Right renal pelvis (tissue), 4 donors: ENCODE measurements at regions not wholly inside any gene's neighbourhood (a gene's known extent, or its start where the extent isn't known, plus 50 kb on each side); places are given as distances from the start of the nearest gene placed in this dataset.

ENCODE experiments used
- DNase-seq, 4 donors: peaks; one replicate each; pipeline ENCODE4 v3.0.0-alpha.2; 2013; ENCODE audit warnings: low read depth in 4 of 4, low spot score in 3 of 4, missing footprints in 1 of 4

- DNase-seq: no peak
Measured at GRCh38 chrX:106341823-106342222, 173.7 kb downstream of the PWWP3B start.

DNA sequence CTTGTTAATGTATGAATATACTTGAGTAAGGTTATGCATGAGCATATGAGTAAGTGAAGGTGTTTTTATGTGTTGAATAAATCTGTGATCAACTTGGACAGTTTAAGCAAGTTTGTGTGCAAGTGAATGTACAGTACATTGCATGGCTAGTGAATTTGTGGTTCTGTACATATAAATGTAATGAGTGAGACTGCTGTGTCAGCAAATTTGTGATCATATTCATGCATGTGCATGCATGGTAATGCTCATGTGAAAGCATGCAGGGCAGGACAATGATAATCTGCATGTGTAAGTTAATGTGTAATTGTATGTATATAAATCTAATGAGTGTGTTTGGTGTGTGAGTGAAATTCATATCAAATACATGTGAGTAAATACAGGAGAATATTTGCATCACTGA lies 188.5 kb downstream of the PWWP3B start:
- no peak for DNase-seq

- no peak for DNase-seq
Measured at GRCh38 chrX:106363214-106363613, 195.1 kb downstream of the PWWP3B start.

DNA sequence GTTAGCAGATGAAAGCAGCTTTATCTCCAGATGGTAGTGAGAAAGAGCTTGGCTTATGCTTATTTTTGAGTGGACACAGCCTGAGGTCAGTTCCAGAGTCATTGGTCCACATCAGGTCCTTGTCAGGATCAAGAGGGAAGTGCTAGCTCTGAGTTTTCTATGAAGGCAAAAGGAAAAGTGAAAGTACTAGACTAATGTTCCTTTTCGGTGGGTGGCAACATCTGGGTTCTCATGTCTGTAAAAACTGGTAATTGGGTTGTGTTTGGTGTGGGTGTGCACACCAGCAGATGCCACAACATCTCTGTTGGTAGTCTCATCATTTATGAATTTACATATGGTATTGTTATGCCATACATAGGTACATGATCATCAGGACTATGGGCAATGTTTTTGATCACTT lies 210.5 kb downstream of the PWWP3B start:
- DNase-seq: no peak

DNA sequence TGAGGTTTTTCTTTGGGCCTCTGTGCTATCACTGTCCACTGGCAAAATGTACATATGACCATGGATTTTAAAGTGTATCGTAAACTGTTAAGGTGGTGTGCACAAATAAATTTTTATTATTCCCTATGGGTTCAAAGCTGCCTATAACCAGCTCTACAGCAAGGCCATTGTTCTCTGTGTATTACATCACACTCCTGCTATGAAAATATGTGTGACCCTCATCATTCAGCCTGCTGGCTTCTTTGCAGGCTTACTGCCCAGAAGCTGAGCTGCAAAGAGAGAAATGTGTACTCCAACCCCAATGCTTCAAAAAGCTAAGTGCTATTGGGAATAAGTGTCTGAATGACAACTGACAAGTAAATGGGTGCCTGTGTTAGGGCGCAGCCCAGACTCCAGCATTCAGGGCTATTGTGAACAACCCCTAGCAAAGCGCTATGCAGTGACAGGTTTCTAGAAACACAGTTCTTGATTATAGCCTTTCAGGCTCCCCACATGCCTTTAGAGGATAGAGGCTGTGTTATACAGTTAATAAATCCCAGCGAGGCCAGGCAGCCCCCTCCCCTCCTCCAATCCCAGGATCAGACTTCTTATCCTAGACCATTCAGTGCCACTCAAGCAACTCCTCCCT lies 220.4 kb upstream of the RADX start:
- no peak for DNase-seq

- no peak for DNase-seq
Measured at GRCh38 chrX:106392346-106392745, 219.4 kb upstream of the RADX start.

- no peak for DNase-seq
Measured at GRCh38 chrX:106397788-106398538, 213.8 kb upstream of the RADX start.

DNA sequence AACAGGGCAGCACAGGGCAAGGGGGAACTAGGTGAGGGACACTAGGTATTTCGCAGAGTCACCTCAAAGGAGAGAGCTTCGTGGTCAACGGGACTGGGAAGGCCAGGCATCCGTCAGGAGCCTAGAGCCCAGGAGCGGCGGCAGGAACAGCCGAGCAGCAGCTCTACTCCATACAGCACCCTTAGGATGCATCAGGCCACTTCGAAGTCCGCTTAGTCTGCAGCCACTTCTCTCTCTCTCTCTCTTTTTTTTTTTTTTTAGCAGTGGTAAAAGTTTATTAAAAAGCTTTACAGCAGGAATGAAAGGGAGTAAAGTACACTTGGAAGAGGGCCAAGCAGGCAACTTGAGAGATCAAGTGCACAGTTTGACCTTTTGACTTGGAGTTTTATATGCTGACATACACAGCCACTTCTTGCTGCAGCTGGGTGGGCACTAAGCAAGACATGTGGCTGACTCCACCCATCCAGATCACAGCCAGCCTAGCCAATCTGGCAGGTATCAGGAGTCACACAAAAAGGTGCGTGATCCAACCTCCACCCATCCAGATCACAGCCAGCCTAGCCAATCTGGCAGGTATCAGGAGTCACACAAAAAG lies 209.7 kb upstream of the RADX start:
- no peak for DNase-seq

DNA sequence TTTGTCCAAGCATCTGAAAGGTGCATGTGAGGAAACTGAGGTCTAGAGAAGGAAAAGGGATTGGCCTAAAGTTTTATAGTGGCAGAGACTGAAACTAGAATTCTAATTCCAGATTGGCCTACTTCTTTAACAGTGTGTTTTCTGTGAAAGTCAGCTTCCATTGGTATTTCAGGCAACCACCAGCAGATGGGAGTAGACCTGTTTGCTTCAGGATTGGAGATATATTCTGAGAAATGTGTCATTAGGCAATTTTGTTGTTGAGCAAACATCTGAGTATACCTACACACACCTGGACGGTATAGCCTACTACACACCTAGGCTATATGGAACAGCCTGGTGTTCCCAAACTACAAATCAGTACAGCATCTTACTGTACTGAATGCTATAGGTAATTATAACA lies 207.3 kb upstream of the RADX start:
- no peak for DNase-seq

DNA sequence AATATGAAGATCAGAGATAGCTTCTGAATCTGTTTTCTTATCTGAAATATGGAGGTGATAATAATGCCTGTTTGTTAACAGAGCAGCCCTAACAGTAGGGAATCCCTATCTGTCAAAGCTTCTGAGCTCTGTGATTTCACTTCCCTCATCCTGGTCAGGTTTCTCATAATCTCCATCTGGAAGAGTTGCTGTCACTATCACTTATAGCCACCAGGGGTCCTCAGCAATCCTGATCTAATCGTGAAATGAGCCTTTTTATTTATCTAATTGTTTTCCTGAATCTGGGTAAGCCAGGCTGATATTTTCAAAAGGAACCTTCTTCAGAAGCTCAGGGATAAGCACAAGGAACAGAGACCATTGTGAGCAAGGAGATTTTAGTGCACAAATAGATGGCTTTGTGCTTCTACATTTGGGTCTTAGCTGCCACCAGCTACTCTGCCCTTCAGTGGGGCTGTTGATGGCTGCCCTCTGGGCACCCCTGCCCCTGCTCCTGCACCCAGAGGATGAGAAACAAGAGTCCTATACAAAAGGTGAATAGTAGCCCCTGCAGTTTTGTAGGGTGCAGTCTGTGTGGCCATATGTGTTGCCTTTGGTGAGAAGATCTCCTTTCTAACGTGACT lies 196.4 kb upstream of the RADX start:
- DNase-seq: no peak

DNA sequence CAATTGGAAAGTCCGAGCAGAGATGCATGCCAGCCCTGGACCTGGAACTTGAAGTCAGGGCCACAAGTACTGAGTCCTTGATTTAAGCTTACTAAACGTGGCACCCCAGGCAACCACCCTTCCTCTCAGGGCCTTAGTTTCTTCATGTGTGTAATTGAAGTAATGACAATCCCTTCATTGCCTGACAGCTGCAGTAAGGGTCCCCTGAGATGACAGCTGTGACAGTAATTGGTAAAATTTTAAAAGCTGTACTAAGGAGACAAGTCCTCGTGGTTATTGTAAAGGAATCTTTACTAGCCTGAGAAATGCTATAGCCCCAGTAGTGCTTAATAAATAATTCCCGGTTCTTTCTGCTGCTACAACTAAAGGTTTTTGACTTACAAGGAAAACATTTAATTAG lies 175.1 kb upstream of the RADX start:
- DNase-seq: no peak

DNA sequence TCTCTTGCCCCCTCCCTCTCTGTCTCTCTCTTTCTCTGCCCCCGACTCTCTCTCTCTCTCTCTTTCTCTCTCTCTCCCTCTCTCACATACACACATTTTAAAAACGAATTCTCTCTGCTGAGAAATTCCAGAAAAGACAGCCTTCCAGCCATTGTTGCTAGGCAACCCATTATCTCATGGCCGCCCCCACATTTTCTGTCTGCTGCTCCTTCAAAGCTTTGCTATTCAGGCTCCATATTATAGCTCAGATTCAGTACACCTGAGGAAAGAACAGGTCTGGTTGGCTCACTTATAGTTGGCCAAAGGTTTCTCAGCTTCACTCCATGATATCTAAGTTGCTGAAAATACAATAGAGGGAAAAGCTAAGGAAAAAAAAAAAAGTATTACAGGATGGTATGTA lies 174.4 kb upstream of the RADX start:
- no peak for DNase-seq

GRCh38 chrX:106450405-106450804 lies 161.4 kb upstream of the RADX start:
- DNase-seq: no peak

DNA sequence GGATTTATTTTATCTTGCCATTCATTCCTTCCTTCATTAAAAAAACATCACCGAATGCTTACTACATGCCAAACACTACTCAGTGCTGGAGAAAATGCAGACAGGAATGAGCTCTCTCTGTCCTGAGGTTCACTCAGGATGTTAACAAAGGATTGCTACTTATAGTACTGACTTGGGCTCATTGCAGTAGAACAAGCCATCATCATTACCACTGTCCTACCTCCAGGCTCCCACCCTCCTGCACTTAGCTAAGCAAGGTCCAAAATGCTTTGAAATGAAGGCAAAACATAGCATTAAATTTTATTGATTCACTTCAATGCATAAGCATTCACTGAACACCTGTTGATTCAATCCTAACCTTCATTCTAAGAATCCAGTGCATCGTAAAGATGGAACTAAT lies 159.8 kb upstream of the RADX start:
- DNase-seq: no peak

- no peak for DNase-seq
Measured at GRCh38 chrX:106454991-106455390, 156.8 kb upstream of the RADX start.

DNA sequence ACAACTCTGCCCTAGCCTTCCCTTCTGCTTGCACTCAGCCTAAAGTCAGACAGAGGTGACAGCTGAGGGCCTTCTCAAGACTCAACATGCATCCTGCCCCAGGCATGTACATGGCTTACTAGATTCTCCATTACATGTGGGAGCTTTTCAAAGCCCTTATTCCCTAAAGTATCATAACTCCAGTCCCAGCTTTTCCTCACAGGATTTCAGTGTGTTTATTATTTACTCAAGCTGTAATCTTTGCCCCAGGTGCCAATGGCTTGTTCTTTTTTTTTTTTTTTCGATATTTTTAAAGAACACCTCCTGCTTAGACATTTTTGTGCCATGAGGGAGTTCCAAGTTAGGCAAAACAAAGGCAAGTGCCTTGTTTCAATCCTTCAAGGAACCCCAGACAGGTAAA lies 154.0 kb upstream of the RADX start:
- no peak for DNase-seq

GRCh38 chrX:106467422-106467821 lies 144.4 kb upstream of the RADX start:
- no peak for DNase-seq

- DNase-seq: no peak
Measured at GRCh38 chrX:106467943-106468342, 143.8 kb upstream of the RADX start.

- DNase-seq: no peak
Measured at GRCh38 chrX:106468433-106468832, 143.3 kb upstream of the RADX start.

- DNase-seq: no peak
Measured at GRCh38 chrX:106479920-106480319, 131.9 kb upstream of the RADX start.

- DNase-seq: peak; percentile 7 to 26 (median 11)
Measured at GRCh38 chrX:106481341-106481740, 130.4 kb upstream of the RADX start.

DNA sequence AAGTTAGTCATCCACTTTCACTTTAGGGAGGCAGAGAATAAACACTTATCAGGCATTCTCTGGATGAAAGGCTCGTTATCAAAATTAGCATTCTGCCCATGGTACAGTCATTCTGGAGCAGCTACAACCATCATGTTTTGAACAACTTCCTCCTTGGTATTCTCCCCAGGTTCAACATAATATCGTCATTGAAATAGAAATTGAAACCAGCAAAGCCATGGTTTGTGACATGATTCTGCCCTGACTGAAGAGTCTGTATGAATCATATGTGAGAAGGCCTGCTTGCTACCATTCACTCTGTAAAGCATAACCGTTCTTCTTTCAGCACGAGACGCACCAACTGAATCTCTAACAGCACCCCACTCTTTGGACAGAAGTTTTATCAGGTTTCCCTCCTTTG lies 127.5 kb upstream of the RADX start:
- no peak for DNase-seq
